Embryonic facial prominence (tissue), 1 donor: ENCODE measurements at regions not wholly inside any gene's neighbourhood (a gene's known extent, or its start where the extent isn't known, plus 50 kb on each side); places are given as distances from the start of the nearest gene placed in this dataset.
"Not testable (repeated sequence)": the region's sequence is repeated elsewhere in the genome, so short reads cannot be mapped to it uniquely, and the experiment has no call there.

Source experiments
- DNase-seq: peaks from one replicate; pipeline ENCODE4 v3.0.0-alpha.2; 2016; ENCODE audit errors: extremely low spot score

GRCh38 chrX:3935196-3935595 lies 221.7 kb upstream of the PRKX start:
- DNase-seq: not testable (repeated sequence)

DNA sequence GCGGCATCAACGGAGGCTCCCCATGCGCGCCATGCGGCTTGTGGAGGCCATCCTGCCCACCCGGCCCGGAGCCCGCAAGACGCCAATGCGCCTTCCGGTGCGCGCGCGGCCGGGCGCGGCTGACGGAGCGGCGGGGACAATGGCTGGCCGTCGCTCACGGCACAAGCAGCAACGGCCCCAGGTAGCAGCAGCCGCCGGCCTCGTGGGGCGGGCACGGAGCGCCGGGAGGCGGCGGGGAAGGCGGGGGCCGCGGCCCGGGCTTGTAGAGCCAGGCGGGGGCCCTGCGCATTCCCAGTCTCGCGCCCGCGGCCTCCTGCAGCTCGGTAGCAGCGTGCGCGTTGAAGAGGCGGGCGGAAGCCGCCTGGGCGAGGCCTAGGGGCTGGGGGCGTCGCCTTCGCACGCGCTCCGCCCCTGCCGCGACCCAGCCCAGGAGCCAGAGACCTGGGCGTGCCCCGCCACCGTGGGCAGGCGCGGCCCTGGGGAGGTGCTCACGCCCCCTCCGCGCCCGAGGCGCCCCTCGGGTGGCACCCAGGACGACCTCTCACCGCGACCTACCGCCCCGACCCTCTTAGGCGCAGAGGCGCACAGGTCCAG lies 207.1 kb upstream of the PRKX start:
- DNase-seq: not testable (repeated sequence)

DNA sequence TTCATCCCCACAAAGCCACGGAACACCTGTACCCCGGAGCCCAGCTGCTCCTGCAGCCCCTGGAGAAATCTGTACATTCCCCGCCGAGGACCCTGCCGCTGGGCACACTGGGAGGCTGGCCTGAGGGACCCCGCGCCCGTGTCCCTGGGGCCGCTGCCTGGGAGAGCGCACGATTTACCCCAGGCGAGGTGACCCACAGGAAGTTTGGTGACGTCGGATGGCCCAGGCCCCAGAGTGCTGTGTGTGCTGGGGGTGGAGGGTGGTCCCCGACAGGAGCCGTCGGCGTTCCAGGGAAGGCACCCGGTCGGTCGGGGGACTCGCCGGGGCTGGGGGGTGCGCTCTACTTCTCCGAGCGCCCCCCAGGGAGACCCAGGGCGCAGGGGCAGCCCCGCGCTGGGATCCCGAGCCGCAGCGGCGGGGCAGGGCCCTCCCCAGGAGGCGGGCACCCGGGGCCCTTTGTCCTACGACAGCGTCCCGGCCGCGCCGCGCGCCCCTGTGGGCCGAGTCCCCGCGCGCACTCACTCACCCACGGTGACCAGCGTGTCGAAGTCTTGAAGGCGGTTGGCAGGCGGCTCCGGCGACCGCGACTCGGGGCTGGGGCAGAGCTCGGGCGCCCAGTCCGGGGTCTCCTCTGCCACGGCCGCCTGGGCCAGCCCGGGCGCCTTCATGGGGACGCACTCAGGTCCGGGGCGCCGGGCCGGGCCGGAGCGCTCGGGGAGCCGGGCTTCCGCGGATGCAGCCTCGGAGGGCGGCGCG lies 206.4 kb upstream of the PRKX start:
- not testable (repeated sequence) for DNase-seq

GRCh38 chrX:3914813-3915212 lies 201.4 kb upstream of the PRKX start:
- DNase-seq: not testable (repeated sequence)

DNA sequence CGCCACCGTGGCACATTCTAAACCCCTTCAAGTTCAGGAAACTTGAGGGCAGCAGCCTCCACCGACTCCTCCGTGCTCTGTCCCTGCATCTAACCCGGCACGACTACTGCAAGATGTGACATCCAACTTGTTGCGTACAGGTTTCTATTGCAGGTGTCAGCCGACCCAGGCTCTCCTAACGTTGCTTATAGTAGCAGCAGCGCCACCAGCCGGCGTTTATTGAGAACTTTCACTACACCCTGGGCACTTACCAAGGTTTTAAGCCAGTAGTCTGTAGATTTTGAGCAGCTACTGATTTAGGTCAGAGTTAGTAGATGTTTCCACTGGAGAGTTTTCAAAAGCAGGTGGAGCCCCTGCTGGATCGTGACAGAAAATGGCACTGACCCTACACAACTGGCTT lies 200.6 kb upstream of the PRKX start:
- DNase-seq: not testable (repeated sequence)

GRCh38 chrX:3911012-3911411 lies 197.6 kb upstream of the PRKX start:
- DNase-seq: not testable (repeated sequence)

DNA sequence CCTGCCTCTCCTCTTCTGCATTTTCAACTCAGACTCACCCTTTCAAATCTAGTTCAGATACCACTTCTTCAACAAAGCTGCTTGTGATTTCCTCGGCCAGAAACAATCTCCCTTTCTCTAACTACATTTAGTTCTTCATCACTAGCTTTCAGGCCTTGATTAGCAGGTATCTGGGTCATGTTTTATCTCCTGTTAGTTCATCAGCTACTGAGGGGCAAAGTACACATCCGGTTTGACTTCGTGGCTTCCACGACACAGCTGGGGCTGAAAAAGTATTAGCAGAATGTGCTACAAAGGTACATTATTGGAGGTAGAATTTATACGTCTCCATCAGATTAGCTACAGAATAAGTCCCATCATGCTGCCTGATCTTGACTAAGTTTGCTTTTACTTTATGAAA lies 197.2 kb upstream of the PRKX start:
- DNase-seq: not testable (repeated sequence)

- not testable (repeated sequence) for DNase-seq
These were observed 192.2 kb upstream of the PRKX start for GRCh38 chrX:3905522-3906258.

- not testable (repeated sequence) for DNase-seq
These were observed 188.8 kb upstream of the PRKX start for GRCh38 chrX:3902222-3902621.

DNA sequence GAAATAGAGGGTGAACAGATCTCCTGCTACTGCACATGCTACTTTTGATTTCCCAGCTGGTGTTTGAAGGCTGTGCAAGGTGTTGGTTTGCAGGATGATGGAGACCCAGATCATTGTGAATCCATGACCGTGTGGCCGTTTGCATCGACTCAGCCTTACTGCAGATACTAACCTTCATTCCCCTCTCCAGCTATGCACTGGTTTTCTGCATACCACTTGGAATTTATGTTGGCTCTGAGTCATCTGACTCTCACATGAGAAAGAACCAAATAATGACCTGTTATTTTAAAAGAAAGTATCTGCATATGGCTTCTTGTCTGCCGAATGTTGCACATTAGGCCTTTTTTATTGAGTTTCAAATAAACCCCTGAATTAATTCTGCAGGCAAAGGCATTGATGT lies 183.3 kb upstream of the PRKX start:
- not testable (repeated sequence) for DNase-seq

- not testable (repeated sequence) for DNase-seq
These were observed 169.1 kb upstream of the PRKX start for GRCh38 chrX:3882553-3882920.

DNA sequence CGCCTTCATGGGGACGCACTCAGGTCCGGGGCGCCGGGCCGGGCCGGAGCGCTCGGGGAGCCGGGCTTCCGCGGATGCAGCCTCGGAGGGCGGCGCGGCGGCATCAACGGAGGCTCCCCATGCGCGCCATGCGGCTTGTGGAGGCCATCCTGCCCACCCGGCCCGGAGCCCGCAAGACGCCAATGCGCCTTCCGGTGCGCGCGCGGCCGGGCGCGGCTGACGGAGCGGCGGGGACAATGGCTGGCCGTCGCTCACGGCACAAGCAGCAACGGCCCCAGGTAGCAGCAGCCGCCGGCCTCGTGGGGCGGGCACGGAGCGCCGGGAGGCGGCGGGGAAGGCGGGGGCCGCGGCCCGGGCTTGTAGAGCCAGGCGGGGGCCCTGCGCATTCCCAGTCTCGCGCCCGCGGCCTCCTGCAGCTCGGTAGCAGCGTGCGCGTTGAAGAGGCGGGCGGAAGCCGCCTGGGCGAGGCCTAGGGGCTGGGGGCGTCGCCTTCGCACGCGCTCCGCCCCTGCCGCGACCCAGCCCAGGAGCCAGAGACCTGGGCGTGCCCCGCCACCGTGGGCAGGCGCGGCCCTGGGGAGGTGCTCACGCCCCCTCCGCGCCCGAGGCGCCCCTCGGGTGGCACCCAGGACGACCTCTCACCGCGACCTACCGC lies 168.6 kb upstream of the PRKX start:
- not testable (repeated sequence) for DNase-seq

DNA sequence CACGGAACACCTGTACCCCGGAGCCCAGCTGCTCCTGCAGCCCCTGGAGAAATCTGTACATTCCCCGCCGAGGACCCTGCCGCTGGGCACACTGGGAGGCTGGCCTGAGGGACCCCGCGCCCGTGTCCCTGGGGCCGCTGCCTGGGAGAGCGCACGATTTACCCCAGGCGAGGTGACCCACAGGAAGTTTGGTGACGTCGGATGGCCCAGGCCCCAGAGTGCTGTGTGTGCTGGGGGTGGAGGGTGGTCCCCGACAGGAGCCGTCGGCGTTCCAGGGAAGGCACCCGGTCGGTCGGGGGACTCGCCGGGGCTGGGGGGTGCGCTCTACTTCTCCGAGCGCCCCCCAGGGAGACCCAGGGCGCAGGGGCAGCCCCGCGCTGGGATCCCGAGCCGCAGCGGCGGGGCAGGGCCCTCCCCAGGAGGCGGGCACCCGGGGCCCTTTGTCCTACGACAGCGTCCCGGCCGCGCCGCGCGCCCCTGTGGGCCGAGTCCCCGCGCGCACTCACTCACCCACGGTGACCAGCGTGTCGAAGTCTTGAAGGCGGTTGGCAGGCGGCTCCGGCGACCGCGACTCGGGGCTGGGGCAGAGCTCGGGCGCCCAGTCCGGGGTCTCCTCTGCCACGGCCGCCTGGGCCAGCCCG lies 167.9 kb upstream of the PRKX start:
- DNase-seq: not testable (repeated sequence)

GRCh38 chrX:3876393-3876792 lies 162.9 kb upstream of the PRKX start:
- not testable (repeated sequence) for DNase-seq

GRCh38 chrX:3875638-3876037 lies 162.2 kb upstream of the PRKX start:
- not testable (repeated sequence) for DNase-seq

- DNase-seq: not testable (repeated sequence)
These were observed 158.9 kb upstream of the PRKX start for GRCh38 chrX:3872226-3872879.

GRCh38 chrX:3867067-3867831 lies 153.8 kb upstream of the PRKX start:
- DNase-seq: not testable (repeated sequence)

DNA sequence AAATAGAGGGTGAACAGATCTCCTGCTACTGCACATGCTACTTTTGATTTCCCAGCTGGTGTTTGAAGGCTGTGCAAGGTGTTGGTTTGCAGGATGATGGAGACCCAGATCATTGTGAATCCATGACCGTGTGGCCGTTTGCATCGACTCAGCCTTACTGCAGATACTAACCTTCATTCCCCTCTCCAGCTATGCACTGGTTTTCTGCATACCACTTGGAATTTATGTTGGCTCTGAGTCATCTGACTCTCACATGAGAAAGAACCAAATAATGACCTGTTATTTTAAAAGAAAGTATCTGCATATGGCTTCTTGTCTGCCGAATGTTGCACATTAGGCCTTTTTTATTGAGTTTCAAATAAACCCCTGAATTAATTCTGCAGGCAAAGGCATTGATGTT lies 144.9 kb upstream of the PRKX start:
- not testable (repeated sequence) for DNase-seq

GRCh38 chrX:3843522-3844145 lies 130.2 kb upstream of the PRKX start:
- not testable (repeated sequence) for DNase-seq
